ENCODE measurements at regions not wholly inside any gene's neighbourhood (a gene's known extent, or its start where the extent isn't known, plus 50 kb on each side); places are given as distances from the start of the nearest gene placed in this dataset.

- TF ChIP-seq, protein P1, sequence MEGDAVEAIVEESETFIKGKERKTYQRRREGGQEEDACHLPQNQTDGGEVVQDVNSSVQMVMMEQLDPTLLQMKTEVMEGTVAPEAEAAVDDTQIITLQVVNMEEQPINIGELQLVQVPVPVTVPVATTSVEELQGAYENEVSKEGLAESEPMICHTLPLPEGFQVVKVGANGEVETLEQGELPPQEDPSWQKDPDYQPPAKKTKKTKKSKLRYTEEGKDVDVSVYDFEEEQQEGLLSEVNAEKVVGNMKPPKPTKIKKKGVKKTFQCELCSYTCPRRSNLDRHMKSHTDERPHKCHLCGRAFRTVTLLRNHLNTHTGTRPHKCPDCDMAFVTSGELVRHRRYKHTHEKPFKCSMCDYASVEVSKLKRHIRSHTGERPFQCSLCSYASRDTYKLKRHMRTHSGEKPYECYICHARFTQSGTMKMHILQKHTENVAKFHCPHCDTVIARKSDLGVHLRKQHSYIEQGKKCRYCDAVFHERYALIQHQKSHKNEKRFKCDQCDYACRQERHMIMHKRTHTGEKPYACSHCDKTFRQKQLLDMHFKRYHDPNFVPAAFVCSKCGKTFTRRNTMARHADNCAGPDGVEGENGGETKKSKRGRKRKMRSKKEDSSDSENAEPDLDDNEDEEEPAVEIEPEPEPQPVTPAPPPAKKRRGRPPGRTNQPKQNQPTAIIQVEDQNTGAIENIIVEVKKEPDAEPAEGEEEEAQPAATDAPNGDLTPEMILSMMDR (IDR thresholded peaks at IDR 0.05): no peak
- no peak for TF ChIP-seq POLR2A (IDR thresholded peaks at IDR 0.05)
Measured at GRCh38 chr4:66930206-66930605, 615.1 kb downstream of the CENPC start.
